GM12878 (cell line): ENCODE measurements at regions not wholly inside any gene's neighbourhood (a gene's known extent, or its start where the extent isn't known, plus 50 kb on each side); places are given as distances from the start of the nearest gene placed in this dataset.

Experiments
- ATF7 ChIP-seq: fragments of 450-650 bp; IDR thresholded peaks from 2 replicates; pipeline ENCODE4 v1.6.1; 2016; ENCODE audit warnings: low read depth, mild to moderate bottlenecking
- EED ChIP-seq: sonication (generic); IDR thresholded peaks from 2 replicates; pipeline ENCODE4 v1.6.1; 2016; ENCODE audit warnings: antibody characterized with exemption, low read depth
- REST ChIP-seq: IDR thresholded peaks from 2 replicates; pipeline ENCODE4 v1.6.1; 2012; ENCODE audit warnings: mild to moderate bottlenecking, low read depth, low read length
- RFX5 ChIP-seq: IDR thresholded peaks from 2 replicates; pipeline ENCODE4 v1.6.1; 2011; ENCODE audit warnings: low read depth, low read length, improper control_type of control experiment

- no peak for TF ChIP-seq REST
- no peak for TF ChIP-seq EED
- no peak for TF ChIP-seq RFX5
- TF ChIP-seq ATF7 = no peak
Measured at GRCh38 chr5:58362135-58362534, 97.8 kb downstream of the PLK2 start.
